ENCODE measurements at regions not wholly inside any gene's neighbourhood (a gene's known extent, or its start where the extent isn't known, plus 50 kb on each side); places are given as distances from the start of the nearest gene placed in this dataset.

DNA sequence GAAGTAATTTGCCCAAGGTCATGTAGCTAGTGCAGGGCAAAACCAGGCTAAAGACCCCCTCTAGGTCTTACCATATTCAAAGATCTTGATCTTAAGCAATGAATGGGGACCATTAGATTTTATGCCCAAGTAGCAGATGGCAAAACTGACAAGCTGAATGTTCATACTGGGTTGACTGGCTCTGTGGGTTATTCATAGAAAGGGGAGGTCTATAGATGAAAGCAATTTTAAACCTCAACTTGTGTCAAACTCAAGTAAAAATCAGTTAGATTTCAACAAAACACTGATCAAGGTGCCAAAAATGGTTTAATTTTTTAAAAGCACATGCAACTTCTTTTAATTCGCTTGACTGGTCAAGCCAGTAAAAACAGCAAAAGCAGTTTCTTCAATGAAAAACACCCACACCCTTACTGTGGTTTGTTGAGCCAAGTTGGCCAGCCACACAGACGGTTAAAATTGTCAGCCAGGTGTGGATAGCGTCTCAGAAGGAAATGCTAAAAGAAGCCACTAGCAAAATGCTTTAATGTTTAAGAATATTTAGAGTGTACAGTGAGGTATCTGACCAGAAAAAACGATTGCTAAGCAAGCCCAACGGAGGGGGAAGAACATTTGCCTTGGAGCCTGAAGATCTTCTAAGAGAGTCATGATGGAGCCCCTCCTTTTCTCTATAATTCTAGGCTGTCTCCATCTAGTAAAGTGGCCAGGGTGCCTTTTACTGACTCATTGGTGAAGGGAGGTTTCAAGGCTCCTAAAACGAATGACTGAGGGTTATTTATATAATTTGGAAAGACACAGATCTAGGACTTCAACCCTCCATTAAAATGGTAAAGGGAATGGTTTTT lies 539.6 kb upstream of the CLINT1 start:
- no peak for DNase-seq (ENCODE audit: low spot score)

DNA sequence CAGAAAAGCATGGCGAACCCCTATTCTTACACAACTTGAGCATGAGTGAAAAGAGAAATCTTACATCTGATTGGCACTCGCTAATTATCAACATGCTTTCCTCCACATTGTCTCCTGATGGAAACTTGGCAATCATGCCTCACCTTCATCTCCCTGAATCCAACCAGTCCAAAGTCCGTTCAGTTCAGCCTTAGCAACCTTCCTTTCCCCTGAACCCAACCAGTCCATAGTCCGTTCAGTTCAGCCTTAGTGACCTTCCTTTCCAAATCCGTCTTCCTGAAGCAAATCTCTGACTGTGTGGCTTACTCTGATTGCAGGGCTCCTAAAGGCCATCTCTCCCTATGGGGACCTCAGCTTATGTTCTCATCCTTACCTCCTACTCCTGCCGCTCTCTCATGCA lies 538.3 kb upstream of the CLINT1 start:
- DNase-seq (ENCODE audit: low spot score) = no peak

GRCh38 chr5:158394102-158394501 lies 535.2 kb upstream of the CLINT1 start:
- no peak for DNase-seq (ENCODE audit: low spot score)

GRCh38 chr5:158393457-158393856 lies 534.5 kb upstream of the CLINT1 start:
- DNase-seq (ENCODE audit: low spot score) = no peak

GRCh38 chr5:158392753-158393152 lies 533.8 kb upstream of the CLINT1 start:
- DNase-seq (ENCODE audit: low spot score) = no peak

- no peak for DNase-seq (ENCODE audit: low spot score)
These were observed 531.6 kb upstream of the CLINT1 start for GRCh38 chr5:158390577-158390976.

GRCh38 chr5:158389786-158390185 lies 530.8 kb upstream of the CLINT1 start:
- DNase-seq (ENCODE audit: low spot score) = peak; percentile 42

DNA sequence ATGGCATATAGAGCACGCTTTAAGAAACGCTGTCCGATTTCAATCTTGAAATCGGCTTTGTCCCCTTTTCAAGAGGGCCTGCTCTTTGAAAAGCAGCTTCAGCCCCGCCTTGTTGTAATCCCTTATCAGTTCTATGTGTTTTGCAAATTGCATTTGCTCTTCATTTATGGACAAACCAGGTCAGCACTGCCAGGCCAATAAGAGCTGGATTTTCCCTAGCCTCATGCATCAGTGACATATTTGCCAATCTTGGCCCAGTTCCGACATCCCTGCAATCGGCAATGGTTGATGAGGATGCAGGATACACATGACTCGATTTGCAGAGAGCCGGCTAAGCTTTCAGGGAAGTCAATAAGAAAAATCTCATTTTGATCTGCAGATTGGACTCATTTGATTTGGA lies 529.1 kb upstream of the CLINT1 start:
- DNase-seq (ENCODE audit: low spot score) = no peak

- no peak for DNase-seq (ENCODE audit: low spot score)
These were observed 528.6 kb upstream of the CLINT1 start for GRCh38 chr5:158387499-158387898.

DNA sequence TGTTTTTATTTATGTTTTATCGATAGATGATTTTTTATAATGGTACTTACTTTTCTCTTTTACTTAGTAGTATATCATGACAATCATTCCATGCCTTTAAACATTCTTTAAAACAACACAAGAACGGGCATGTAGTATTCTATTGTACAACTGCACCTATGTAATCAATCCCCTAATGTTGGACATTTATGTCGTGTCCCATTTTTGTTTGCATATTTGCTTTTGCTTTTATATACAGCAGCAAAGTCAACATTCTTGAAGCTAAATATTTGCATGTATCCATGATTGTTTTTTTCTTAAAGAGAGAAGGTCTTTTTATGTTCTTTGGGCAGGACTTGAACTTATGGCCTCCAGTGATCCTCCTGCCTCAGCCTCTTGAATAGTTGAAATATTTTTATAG lies 527.0 kb upstream of the CLINT1 start:
- DNase-seq (ENCODE audit: low spot score) = no peak

DNA sequence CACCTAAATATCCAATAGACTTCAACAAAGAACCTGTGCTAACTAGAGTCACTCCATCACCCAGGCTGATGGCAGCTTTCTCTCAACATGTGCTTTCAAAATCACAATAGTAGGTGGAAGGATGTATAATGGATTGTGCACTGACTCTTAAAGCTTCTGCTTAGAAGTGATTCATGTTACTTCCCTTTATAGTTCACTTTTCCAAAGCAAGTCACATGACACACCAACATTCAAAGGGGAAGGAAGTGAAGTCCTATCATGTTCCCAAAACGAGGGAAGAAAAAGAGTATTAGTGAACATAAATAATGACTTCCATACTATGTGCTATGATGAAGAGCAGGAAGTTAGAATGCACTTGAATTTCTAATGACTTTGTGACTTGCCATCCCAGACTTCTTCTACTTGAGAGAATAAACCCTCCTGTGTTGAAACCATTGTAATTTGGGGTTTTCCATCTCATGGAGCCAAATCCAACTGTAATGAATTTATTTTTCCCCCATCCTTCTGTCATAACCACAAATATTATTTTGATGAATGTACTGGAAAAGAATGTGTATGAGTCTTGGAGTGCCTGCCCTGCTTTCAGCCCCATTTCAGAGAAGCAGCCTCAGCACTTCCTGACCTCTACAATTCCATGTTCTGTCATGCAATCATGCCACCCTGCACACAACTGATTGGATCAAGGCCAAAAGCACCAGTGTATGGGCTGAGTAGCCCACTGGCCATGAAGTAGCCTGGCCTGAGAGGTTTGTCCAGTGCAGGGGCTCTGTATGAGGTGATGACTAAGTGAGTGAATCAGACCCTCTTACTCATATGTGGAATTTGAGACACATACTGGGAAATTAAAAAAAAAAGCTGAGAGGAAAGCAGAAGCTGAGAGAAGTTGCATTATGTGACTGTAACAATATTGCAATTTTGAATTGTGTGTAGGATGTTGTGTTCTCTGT lies 525.9 kb upstream of the CLINT1 start:
- DNase-seq (ENCODE audit: low spot score) = no peak

GRCh38 chr5:158383486-158383885 lies 524.5 kb upstream of the CLINT1 start:
- DNase-seq (ENCODE audit: low spot score) = no peak

DNA sequence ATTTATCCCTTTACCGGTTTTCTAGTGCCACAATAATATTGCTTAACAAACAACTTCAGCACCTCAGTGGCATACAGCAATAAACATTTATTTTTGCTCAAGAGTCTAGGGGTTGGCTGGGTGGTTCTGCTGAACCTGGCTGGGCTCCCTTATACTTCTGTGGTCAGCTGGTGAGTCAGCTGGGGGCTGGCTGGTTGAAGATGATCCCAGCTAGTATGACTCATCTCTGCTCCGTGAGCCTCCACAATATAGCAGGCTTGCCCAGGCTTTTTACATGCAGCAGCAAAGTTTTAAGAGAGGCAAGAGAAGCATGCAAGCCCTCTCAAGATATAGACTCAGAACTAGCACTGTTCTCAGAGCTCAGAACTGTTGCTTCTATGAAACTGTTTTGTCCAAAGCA lies 523.5 kb upstream of the CLINT1 start:
- no peak for DNase-seq (ENCODE audit: low spot score)

DNA sequence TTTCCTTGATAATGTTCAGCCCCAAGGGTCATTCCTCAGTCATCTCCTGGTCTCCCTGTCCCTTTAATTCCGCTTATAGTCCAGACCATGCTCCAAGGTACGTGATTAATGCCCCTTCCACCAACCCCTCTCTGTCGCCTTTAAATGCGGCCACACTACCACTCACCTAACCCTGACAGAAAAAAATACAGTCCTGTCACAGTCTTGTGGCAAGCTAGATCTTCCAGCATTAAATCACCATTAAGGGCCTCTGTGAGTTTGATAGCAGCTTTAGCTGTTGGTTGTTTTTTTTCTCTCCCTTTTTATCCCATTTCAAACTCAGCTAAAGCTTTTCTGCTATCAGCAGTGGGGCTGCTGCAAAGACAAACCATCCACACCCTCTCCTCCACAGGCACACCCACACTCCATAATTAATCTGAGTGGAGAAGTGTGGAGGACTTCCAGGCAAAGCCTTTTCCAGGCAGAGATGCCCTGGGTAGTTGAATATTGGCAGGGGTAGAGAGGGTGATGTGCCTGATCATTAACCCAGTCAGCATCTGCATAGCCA lies 522.7 kb upstream of the CLINT1 start:
- DNase-seq (ENCODE audit: low spot score) = no peak

DNA sequence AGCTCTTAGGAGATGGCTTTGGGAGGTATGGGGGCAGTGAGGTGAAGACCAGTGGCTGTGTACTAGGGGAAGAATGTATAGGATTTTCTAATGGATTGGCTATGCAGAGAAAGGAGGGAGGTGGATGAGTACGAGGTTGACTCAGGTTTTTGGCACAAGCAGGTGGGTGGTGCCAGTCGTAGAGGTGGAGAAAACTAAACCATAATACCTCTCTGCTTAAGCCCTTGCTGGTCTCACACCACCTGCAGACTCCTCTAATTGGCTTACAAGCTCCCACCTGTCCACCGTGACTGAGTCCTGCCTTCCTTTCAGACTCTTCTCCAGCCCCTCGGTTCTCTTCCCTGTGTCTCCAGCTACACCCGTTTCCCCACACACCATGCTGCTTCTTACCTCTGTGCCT lies 521.7 kb upstream of the CLINT1 start:
- DNase-seq (ENCODE audit: low spot score) = no peak

- no peak for DNase-seq (ENCODE audit: low spot score)
These were observed 520.0 kb upstream of the CLINT1 start for GRCh38 chr5:158378931-158379330.

DNA sequence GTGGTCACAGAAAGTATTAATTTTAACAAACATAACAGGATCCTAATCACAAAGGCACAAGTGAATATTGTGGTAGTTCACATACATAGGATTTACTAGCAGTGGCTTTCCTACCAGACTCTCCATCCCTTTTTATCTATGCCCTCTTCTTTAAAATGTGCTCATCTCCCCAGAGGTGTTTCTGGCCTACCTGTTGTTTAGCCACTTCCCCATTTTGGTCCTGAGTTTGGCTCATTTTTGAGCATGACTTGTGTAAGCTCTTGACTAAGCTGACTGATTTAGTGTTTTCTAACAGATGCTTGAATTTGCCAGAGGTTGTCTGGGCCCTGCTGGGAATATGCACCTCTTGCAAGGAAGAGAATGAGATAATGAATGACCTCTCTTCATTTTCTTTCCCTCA lies 517.7 kb upstream of the CLINT1 start:
- no peak for DNase-seq (ENCODE audit: low spot score)

- DNase-seq (ENCODE audit: low spot score) = no peak
These were observed 516.6 kb upstream of the CLINT1 start for GRCh38 chr5:158375531-158375930.

- no peak for DNase-seq (ENCODE audit: low spot score)
These were observed 514.9 kb upstream of the CLINT1 start for GRCh38 chr5:158373608-158374395.

GRCh38 chr5:158369241-158369640 lies 510.3 kb upstream of the CLINT1 start:
- DNase-seq (ENCODE audit: low spot score) = no peak

- DNase-seq (ENCODE audit: low spot score) = peak; percentile 74
These were observed 509.7 kb upstream of the CLINT1 start for GRCh38 chr5:158368686-158369085.

DNA sequence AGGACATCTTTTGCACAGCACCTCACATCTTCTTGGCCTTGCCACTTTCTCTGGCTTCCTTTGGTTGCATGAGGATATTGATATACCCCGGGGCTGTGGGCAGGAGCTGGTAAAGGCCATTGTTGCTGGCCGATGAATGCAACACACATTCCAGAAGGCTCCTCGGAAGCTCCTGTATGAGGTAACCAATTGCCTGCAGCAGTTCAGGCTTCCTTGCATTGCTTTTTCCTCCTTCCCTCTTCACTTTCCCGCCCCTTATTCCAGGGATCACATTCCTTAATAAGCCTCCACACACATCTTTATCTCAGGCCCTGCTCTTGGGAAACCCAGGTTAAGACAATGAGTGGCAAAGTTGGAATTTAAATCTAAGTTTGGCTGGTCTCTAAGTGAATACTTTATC lies 505.4 kb upstream of the CLINT1 start:
- no peak for DNase-seq (ENCODE audit: low spot score)

All from D341Med (cell line).